HuH-7.5 (cell line): ENCODE measurements at regions not wholly inside any gene's neighbourhood (a gene's known extent, or its start where the extent isn't known, plus 50 kb on each side); places are given as distances from the start of the nearest gene placed in this dataset.

Experiments
- DNase-seq: peaks from one replicate; pipeline ENCODE4 v3.0.0; 2011; ENCODE audit warnings: low spot score

DNA sequence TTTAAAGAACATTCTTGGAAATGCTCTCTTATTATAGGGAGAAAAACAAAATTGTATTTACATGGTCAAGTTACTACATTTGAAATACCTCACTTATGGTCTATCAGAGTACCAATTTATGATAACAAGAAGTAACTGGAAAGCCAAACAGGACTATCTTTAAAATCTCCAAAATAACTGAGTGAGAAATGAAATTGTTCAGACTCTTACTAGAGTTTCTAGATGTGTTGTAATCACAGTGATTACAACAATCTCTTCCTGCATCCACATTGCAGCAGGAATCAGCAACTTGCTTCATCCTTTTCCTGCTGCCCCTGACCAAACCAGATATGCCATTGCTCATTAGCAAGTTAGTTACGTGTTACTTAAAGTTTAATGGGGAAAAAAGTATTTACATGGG lies 245.2 kb upstream of the SMIM31 start:
- DNase-seq, result no peak

DNA sequence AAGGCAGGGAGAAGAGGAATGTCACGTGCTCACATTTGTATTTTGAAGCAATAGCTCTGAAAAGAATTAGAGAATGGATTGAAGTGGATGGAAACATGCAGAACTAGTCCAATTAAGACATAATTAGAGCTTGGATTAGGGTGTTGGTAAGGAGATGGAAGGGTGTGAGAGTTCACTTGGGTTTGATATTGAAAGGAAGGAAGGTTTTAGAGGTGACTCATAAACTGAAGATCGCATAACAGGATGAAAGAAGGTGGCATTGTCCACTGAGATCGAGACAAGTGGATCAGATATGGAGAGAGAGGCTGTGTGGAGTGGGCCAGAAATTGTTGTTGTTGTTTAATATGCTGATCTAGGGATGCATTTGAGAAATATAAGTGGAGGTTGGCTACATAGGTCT lies 244.0 kb upstream of the SMIM31 start:
- DNase-seq, result no peak

DNA sequence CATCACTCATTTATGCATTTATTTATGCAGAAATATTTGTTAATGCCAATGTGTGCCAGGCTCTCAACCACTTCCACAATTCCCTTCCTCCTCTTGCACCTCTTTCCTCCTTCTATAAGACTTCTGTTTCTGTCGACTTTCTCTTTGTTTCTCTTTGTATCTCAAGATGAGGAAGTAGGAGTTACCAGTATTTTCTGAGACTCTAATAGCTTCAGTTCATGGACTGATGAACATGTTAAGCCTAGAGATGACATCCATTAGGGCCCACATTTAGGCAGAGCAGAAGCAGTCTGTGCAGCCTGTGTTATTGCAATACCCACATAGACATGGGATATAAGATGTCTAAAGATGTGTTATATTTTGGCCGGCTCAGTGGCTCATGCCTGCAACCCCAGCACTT lies 241.8 kb upstream of the SMIM31 start:
- DNase-seq, result no peak

DNA sequence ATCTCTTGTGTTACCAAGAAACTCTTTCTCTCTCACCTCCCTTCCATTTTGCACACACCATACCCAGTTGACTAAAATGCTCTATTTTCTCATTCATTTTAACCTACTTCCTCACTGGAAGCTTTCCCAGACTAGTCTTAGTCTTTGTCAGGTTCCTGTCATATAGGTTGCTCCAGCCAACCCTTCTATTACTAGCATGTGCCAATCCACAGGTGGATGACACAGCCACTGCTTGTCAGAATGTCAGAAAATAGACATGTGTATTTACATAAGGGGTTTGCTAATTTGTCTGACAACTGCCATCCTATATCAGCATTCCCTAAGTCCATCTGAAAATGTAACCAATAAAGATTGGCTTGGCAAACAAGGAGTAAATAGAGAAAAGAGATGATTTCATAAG lies 239.2 kb upstream of the SMIM31 start:
- no peak for DNase-seq

DNA sequence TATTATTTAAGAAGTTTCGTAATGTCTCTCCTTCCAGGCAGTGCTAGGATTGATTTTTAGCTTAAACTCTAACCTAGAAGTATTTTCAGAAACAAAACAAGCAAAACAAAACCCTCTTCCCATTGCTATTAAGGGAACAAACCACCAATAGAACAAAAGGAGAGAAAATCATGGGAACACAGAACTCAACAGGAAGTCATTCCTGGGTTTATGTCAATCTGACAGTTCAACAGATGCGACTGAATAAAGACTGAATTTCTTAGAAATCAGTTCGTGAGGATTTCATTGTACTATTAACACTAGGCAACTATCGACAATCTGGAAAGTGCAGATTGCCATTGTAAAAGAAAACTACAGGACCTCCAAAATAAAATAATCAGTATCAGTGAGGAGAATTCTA lies 229.1 kb upstream of the SMIM31 start:
- no peak for DNase-seq

DNA sequence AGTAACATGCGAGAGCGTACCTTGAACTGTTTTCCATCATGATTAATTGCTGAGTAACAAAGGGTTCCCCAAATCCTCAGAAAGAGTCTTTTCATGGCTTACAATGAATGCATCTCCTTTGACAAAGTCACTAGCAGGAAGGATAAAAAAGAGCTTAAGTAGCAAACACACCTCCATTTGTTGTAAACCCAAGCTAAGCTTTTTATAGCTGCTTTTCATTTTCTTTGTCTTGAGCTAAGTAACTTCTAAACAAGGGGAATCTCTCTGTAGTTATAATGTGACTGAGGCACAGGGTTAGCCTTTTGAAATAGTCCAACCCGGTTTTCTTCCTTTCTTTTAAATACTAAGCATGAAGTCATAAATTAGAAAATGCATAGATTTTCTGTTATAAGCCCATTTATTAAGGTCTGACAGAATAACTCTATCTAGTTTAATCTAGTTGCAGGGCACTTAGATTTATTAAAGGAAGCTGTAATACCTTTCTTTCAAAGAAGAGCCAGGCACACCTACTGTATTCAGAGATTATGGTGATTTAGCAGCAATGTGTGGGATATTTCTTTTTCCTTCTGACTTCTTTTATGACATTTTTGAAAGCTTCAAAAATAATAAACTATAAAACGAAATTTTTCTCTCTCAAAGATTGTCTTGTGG lies 226.9 kb upstream of the SMIM31 start:
- no peak for DNase-seq

DNA sequence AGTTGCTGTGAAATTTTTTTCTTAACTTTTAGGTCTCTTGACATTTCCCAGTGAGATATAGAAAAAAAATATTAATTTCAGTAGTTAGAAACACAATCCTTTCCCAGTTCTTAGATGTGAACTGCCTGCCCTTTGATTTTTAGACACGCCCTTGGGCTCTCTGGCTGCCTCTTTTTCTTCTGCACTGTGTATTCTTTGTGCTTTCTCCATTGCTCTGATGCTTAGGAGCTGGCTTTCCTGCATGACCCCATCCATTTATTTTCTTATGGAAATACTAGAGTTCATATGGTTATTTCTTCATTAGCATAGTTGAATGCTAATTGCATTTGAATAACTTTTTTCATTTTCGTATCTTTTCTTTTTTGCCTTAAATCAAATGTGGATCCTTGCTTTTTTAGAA lies 224.9 kb upstream of the SMIM31 start:
- DNase-seq, result no peak

DNA sequence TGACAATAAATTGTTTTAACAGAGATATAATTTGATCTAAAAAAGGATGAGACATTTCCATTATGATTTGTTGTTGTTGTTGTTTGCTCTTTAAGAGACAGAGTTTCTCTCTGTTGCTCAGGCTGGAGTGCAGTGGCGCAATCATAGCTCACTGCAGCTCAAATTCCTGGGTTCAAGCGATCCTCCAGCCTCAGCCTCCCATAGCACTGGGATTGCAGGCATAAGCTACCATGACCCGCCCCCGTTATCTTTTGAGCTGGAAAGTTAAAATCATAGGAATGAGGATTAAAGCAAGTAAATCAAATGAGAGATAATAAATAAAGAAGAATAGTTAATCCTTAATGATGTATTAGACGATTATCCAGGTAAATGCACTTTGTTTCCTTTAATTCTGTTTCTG lies 224.4 kb upstream of the SMIM31 start:
- DNase-seq, result no peak

DNA sequence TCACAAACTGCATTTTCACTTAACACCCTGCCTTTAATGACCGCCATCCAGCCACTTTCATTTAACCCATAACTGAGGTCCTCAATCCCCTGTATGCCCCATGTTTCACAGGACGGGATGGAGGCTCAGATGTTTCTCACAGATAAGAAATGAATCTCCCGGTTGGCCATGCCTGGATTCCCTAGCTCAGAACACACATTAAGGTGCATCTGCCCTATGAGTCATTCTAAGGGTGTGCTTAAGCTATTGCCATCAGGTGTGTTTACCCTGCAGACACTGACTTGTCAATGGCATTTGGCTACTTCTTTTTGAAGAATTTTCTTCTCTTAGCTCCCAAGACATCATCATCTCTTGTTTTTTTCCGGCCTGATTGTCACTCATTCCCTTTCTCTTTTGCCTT lies 222.6 kb upstream of the SMIM31 start:
- no peak for DNase-seq

DNA sequence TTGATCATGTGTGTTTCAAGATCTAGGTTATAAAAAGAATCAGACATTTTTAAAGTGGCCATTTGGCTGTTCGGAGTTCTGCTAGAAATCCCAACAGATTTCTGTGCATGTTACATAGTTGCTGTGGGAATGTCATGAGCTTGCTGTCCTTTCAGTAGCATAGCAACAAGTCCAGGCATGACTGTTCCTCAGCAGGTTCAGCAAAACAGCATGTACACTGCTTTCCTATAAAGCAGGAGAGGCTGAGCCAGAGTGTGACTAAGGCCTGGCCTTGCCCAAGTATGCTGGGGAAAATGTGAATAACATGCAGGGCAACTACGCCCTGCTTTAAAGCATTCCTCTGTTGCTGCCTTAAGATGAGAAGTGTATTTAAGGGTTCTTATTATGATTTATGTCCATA lies 217.1 kb upstream of the SMIM31 start:
- no peak for DNase-seq

DNA sequence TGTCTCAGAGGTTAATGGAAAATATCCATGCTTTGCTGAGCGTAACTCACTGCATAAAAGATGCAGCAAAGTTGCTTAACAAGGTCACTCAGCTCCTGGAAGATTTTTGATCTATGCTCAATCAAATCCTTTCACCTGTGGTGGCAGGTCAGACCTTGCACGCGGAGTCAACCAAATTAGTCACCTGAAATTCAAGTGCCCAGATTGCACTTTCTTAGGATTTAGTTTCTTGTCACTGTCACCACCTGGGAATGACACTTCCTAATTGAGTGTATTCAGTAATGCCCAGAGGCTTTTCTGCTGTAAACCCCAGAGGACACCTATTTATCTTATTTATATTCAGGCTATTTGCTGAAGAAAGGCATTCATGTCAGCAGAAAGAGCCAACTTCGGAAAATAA lies 215.8 kb upstream of the SMIM31 start:
- DNase-seq, result no peak

DNA sequence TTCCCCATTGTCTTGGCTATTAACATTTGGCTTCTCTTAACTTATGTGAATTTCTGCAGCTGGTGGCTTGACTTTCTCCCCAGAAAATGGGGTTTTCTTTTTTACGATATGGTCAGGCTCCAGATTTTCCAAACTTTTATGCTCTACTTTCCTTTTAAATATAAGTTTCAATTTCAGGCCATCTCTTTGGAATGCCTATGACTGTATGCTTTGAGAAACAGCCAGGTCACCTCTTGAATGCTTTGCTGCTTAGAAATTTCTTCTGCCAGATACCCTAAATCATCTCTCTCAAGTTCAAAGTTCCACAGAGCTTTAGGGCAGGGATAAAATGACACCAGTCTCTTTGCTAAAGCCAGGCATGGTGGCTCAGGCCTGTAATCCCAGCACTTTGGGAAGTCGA lies 212.9 kb upstream of the SMIM31 start:
- DNase-seq, result no peak

DNA sequence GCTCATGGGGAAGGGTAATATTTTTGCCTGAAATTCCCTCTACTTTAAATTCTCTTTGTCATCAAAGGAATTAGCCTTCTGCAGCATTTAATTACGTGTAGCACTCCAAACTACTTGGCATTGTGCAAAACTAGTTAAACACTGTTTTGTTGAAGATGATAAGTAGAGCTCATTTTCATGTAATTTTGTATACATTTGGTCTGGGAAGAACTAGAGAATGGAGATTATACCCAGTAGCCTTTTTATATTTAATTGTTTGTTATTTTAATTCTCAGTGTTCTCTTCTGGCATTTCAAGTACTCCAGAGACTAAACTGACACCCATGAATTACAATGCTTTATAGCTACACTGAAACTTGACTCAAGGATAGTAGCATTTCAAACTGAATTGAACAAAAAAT lies 211.5 kb upstream of the SMIM31 start:
- no peak for DNase-seq

DNA sequence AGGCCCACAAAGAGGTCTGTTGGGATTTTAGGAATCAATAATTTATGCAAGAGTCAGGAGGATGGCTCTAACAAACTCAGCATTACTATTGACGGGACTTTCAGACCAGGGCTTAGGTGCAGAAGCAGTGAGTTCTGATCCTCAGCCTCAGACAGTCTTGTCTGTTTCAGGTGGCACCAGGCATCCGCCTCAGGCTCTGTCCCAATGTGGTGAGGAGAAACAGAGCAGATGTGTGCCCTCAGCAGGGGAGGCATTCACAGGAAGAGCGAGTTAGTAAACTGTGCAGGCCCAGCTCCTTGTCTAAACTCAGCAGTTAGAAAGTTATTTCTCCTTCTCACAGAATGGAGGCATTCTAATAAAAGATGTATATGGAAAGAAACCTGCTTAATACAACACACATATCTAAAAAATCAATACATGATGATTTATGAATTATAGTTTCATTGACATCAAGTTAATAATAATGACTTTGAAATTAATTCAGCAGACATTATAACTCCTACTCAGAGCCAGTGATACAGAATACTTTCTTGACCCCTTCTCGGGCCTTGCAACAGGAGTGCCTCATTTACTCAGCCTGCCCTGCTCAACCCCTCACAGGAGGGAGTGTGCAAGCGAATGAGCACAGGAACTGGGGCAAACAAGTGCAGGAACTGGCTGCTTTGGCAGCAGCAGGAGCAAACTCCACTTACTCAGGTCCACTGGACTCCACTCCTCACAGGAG lies 202.8 kb upstream of the SMIM31 start:
- DNase-seq, result no peak

DNA sequence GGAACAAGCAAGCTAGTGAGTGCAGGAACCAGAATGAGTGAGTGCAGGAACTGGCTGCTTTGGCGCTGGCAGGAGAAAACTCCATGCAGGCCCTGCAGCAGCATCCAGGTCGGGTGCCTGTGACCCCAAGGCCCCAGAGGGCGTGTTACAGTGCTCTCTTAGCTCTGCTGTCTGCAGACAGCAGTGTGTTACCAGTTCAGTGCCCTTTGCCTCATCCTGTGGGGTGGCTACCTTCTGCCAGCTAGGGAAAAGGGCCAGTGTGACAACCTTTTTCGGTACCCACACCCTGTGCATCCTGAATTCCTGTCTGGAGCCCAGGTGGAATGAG lies 202.3 kb upstream of the SMIM31 start:
- no peak for DNase-seq

DNA sequence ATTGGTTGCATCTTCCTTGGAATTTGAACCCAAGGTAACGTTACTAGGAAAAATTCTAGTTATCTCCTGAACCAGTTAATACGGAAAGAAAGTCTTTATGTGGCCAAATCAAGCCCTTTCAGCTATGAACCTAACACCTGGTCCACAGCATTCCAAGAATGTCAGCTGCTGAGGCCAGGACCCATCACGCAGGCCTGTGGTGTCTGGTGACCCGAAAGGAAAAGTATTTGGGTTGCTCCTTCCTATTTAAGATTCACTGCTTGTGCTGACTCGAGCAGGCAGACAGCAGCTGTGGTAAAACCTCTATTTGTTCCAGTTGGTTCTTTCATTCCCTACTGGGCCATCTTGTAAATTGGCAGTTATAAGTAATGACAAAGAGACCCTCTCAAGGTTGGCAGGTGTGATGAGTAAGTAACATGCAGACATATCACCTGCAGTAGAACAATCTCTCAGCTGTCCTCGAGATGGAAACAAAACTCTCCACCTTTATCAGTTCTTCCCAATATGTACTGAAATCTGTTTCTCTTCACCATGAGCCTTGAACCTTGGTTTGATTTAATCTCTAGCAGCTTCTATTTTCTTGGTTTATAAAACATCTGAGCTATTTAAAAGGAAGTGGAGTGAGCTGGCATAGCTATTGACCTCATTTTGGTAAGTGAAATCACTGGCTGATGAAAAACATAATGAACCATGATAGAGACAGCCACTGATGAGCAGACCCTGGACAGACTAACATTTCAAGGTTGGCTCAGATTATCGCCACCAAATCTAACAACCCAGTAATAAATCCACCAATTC lies 182.1 kb upstream of the SMIM31 start:
- no peak for DNase-seq

DNA sequence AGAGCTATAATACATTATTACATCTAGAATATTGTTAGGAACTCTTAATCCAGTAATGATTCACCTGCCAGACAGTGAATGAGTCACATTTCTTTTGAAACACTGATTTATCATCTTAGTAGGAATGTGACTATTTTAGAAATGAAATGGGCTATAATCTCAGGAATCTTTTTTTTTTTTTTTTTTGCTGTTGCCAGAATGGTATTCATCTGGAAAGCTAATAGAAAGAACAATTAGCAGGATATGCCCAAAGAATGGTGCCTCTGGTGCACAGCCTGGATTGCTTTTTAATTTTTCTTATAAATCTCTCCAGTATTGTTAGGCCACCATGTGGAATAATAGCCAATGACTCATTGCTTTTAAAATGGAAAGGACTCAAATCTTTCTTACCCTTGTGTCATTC lies 181.1 kb upstream of the SMIM31 start:
- DNase-seq, result no peak

DNA sequence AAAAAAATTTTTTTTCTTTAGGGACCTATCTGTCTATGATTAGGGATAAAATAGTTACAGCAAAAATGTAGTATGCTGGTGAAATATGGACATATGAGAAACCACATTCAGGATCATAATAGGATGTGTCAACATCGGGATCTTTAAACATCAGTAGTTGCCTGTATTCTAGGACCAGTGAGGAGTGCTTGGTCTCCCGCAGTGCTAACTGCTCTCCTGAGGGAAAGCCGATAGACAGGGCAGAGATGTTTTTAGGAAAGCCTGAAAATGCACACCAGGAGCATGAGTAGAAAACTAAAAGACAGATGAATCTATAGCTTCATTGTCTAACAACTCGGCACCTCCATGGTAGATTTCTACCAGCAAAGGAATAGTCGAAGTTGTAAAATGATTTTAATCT lies 178.1 kb upstream of the SMIM31 start:
- DNase-seq, result no peak

DNA sequence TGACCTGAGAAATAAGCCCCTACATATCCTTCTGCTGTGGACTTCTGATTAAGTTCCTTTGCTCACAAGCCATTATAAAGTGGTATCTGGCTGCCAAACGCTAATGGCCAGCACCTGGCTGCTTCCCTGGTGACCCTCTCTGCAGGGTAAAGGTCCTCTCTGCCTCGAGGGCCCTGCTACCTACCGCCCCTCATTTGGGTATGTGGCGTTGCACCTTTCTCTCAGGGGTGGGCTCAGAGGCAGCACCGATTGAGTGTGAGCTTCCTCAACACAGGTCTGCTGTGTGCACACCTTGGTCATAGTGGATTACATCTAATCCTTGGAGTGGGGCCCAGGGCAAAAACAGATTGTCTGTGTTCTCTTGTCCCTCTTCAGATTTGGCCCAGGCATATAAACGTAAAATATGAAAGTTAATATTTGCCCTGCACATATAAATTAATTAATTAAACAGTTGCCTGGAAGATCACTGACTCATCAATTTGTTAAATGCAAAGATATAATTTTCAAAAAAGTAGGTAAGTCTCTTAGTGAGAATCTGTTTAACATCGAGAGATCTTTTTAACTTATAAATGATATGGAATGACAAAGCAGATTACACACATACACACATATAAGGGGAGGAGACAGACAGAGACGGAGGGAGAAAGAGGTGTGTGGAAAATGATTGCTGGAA lies 174.5 kb upstream of the SMIM31 start:
- DNase-seq, result no peak

DNA sequence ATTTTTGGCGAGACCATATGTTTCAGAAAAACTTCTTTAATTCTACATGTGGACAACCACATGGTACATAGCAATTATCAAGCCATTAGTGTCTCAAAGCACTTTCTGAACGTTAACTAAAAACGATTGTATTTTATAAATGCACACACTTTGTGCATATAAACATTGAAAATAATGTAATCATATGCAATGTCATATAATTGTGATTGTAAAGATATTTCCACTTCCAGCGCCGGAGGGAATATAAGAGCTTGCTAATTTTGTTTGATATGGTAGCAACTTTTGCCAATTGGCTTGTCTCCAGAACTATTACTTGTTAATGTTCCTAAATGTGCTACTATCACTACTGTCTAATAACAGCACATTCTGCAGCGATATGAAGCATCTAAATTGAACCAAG lies 162.3 kb upstream of the SMIM31 start:
- no peak for DNase-seq

DNA sequence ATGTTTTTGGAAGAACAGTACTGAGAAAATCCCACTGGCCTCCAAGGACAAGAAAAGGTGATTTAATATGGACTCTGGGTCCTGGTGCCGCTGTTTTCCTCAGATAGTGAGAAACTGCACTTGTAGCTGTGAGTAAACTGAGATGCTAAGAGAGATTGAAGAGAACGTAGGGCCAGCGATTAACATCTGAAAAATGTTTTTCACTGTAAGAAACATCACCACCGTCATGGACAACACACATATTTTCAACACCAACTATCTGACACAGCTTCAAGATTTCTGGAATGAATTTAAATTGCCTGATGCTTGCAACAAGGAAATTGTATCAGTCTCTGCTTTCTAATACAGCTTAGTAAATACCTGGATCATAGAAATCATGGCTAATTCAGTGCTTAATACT lies 158.2 kb upstream of the SMIM31 start:
- no peak for DNase-seq

DNA sequence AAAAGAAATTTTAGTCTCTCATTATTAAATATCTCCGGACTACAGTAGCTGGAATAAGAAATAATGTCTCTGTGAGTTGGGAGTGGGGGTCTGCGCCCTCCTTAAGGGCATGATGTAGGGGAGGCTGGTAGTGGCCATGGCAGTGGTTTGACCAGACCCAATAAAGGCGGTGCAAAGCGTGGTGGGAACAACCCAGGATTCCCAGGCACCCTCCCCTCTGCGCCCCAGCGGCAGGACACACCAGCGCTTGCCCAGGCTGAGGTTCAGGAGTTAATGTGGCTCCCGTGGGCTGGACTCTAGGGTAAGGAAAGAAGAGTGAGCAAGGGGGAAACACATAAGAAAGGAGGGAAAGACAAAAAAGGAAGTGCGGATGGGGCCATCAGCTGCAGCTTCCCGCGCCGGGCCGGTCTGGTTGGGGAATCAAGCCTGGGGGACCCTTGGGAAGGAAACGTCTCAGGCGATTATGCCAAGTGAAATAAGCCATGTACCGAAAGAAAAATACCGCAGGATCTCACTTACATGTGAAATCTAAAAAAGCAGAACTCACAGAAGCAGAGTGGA lies 157.5 kb upstream of the SMIM31 start:
- DNase-seq, result no peak

DNA sequence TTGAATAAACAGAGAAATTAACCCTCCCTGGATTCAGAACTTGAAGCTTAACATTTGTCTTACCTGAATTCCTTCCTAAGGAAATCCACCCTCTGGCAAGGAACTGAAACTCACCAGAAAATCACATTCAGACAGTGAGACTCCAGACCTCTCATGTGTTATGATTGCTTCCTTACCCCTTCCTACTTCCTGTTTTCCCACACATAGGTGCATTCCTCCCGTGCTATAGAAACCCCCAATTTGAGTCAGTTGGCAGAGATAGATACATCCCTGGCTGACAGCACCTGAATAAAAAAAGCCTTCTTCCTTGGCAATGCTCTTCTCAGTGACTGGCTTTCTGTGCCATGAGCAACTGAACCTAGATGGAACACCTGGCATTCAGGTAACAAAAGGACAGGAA lies 157.0 kb upstream of the SMIM31 start:
- DNase-seq, result no peak
